ENCODE measurements at regions not wholly inside any gene's neighbourhood (a gene's known extent, or its start where the extent isn't known, plus 50 kb on each side); places are given as distances from the start of the nearest gene placed in this dataset.

DNA sequence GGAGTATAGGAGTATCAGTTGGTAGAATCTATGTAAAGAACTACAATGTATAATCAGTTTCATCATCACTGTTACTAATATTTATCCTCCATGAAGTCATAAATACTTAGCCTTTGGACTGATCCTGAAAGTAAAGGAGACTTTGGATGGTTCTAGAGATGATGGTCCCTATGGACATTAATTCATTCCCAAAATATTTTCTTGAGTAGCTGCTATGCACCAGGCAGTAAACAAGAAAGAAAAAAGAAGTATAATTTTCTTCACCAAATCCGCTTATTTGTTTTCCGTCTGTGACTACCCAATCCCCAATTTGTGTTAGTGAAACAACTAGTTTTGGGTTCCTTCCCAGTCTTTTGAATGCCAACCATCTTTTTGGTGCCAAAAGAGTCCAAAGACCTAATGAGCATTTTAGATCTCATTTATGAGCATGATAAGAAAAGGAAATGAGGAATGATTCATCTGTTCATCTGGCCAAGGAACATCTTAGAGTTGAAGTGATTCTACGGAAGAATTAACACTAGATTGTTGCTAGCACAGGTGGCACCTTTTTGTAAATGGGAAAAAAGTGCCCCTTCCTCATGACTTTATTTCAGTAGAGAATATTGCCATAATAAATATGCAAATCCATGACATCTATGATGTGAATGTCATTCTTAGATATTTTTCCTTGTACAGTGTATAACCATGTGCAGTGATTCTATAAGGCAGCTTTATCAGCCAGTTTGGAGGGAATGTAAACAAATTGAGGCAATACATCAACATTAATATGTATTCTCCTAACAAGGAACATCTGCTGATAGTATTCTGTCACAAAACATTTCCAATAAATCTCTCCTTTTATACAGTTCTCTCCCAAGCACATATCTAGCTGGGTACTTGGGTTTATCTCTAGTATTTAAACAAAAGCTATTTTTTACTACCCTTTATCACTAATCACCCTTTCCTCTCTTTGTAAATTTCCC is 85.1 kb upstream of the CCDC91 start:
- Histone ChIP-seq H3K27me3 (replicated peaks in 2 of 5; ENCODE audit: control insufficient read depth in 4 of 5, insufficient read depth in 5 of 5, low read length in 4 of 5) (no peaks in the 10 kb centered on the region), H3K9me3 (ENCODE audit: control extremely low read depth in 1 of 5, control insufficient read depth in 4 of 5, insufficient read depth in 2 of 5, low read depth in 1 of 5, low read length in 4 of 5) (no peaks in the 10 kb centered on the region), H3K4me1 (ENCODE audit: control extremely low read depth in 1 of 4, control insufficient read depth in 4 of 4, insufficient read depth in 4 of 4, low read length in 3 of 4) (peaks cover 0 to 1% (median 0%) of the 10 kb centered on the region in 4 experiments), H3K4me3 (ENCODE audit: control insufficient read depth in 1 of 7, extremely low read depth in 1 of 7, insufficient read depth in 4 of 7, low read depth in 2 of 7, low read length in 6 of 7) (no peak overlapping the region), H3K27ac (ENCODE audit: insufficient read depth in 1 of 2, low read depth in 1 of 2, low read length in 2 of 2, poor library complexity in 1 of 2, severe bottlenecking in 2 of 2) (no peak overlapping the region), H3K36me3 (ENCODE audit: control insufficient read depth in 4 of 4, insufficient read depth in 4 of 4, low read length in 3 of 4) (no peaks in the 10 kb centered on the region)
- CTCF ChIA-PET, result no interaction called here
- DNase-seq, result no peak
- WGBS (ENCODE audit: insufficient coverage), result 80% methylated on average over 2 of the region's 3 CpGs
- POLR2A ChIA-PET, result no interaction called here

DNA sequence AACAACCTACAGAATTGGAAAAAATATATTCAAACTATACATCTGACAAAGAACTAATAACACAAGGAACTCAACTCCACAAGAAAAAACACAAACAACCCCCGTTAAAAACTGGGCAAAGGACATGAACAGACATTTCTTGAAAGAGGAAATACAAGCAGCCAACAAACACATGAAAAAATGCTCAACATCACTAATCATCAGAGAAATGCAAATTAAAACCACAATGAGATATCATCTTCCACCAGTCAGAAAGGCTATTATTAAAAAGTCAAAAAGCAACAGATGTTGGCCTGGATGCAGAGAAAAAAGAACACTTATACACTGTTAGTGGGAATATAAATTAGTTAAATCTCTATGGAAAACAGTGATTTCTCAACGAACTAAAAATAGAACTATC is 82.6 kb upstream of the CCDC91 start:
- CTCF ChIA-PET, result no interaction called here
- H3K4me3 ChIP-seq (ENCODE audit: control insufficient read depth in 1 of 7, extremely low read depth in 1 of 7, insufficient read depth in 4 of 7, low read depth in 2 of 7, low read length in 6 of 7), result no peak overlapping the region
- H3K27me3 ChIP-seq (replicated peaks in 2 of 5; ENCODE audit: control insufficient read depth in 4 of 5, insufficient read depth in 5 of 5, low read length in 4 of 5), result no peaks in the 10 kb centered on the region
- DNase-seq, result peak in 1 of 3 donors; percentile 2
- POLR2A ChIA-PET, result no interaction called here
- peaks cover 0 to 1% (median 0%) of the 10 kb centered on the region in 4 experiments for H3K4me1 ChIP-seq (ENCODE audit: control extremely low read depth in 1 of 4, control insufficient read depth in 4 of 4, insufficient read depth in 4 of 4, low read length in 3 of 4)
- H3K36me3 ChIP-seq (ENCODE audit: control insufficient read depth in 4 of 4, insufficient read depth in 4 of 4, low read length in 3 of 4), result no peaks in the 10 kb centered on the region
- WGBS (ENCODE audit: insufficient coverage), result no CpG with 5 or more reads among the region's 2 CpGs
- H3K27ac ChIP-seq (ENCODE audit: insufficient read depth in 1 of 2, low read depth in 1 of 2, low read length in 2 of 2, poor library complexity in 1 of 2, severe bottlenecking in 2 of 2), result no peak overlapping the region
- H3K9me3 ChIP-seq (ENCODE audit: control extremely low read depth in 1 of 5, control insufficient read depth in 4 of 5, insufficient read depth in 2 of 5, low read depth in 1 of 5, low read length in 4 of 5), result peaks cover 0 to 4% (median 0%) of the 10 kb centered on the region in 5 experiments

DNA sequence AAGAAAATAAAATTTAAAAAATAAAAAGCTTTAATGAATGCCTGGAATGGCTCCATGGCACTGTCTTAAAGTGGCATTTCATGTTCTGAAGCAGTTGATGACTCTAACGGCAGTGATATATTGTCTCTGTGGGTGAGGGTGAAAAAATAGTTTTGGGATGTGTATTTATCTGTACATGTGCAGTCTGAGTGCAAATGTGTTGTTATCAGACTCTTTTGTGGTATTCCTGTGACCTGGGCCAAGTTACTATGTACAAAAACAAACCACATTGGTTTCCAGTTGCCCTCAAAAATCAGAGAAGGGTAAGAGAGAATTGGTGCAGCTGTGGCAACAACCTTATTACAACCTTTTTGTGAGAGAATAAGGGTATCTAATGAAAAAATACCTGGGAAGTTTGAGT is 81.7 kb upstream of the CCDC91 start:
- Histone ChIP-seq H3K27ac (ENCODE audit: insufficient read depth in 1 of 2, low read depth in 1 of 2, low read length in 2 of 2, poor library complexity in 1 of 2, severe bottlenecking in 2 of 2) (no peak overlapping the region), H3K4me3 (ENCODE audit: control insufficient read depth in 1 of 7, extremely low read depth in 1 of 7, insufficient read depth in 4 of 7, low read depth in 2 of 7, low read length in 6 of 7) (no peak overlapping the region), H3K4me1 (ENCODE audit: control extremely low read depth in 1 of 4, control insufficient read depth in 4 of 4, insufficient read depth in 4 of 4, low read length in 3 of 4) (peaks cover 0 to 1% (median 0%) of the 10 kb centered on the region in 4 experiments), H3K36me3 (ENCODE audit: control insufficient read depth in 4 of 4, insufficient read depth in 4 of 4, low read length in 3 of 4) (no peaks in the 10 kb centered on the region), H3K27me3 (replicated peaks in 2 of 5; ENCODE audit: control insufficient read depth in 4 of 5, insufficient read depth in 5 of 5, low read length in 4 of 5) (no peaks in the 10 kb centered on the region), H3K9me3 (ENCODE audit: control extremely low read depth in 1 of 5, control insufficient read depth in 4 of 5, insufficient read depth in 2 of 5, low read depth in 1 of 5, low read length in 4 of 5) (peaks cover 0 to 4% (median 0%) of the 10 kb centered on the region in 5 experiments)
- 0% methylated on average over 1 of the region's 1 CpG for WGBS (ENCODE audit: insufficient coverage)
- peak; percentile 21 to 69 (median 52) for DNase-seq
- CTCF ChIA-PET, result interaction anchor here (0.7 kb wide), 1 partner anchor 9 kb away, joined by 3 read pairs; no protein-coding TSS in a partner anchor
- POLR2A ChIA-PET, result no interaction called here

DNA sequence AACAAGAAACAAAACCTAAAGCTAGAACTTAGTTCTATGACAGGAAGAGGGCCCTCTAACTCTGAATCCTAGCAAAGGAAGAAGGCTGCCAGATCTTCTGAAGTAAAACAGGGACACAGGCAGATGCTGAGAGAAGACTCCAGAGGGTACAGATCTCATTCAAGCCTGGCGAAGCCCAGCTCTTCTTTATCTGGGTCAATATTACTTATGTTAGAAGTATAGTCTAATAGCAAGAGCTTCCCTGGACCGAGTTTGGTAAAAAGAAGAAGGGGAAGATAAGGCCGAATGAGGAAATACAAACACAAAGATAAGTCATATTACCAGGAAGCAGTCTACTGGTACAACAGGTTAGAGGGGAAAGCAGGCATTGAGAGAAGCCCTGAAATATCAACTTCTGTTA is 79.9 kb upstream of the CCDC91 start:
- Histone ChIP-seq H3K36me3 (ENCODE audit: control insufficient read depth in 4 of 4, insufficient read depth in 4 of 4, low read length in 3 of 4) (no peaks in the 10 kb centered on the region), H3K4me1 (ENCODE audit: control extremely low read depth in 1 of 4, control insufficient read depth in 4 of 4, insufficient read depth in 4 of 4, low read length in 3 of 4) (peaks cover 0 to 1% (median 0%) of the 10 kb centered on the region in 4 experiments), H3K27ac (ENCODE audit: insufficient read depth in 1 of 2, low read depth in 1 of 2, low read length in 2 of 2, poor library complexity in 1 of 2, severe bottlenecking in 2 of 2) (no peak overlapping the region), H3K4me3 (ENCODE audit: control insufficient read depth in 1 of 7, extremely low read depth in 1 of 7, insufficient read depth in 4 of 7, low read depth in 2 of 7, low read length in 6 of 7) (no peak overlapping the region), H3K27me3 (replicated peaks in 2 of 5; ENCODE audit: control insufficient read depth in 4 of 5, insufficient read depth in 5 of 5, low read length in 4 of 5) (no peaks in the 10 kb centered on the region), H3K9me3 (ENCODE audit: control extremely low read depth in 1 of 5, control insufficient read depth in 4 of 5, insufficient read depth in 2 of 5, low read depth in 1 of 5, low read length in 4 of 5) (peaks cover 0 to 4% (median 0%) of the 10 kb centered on the region in 5 experiments)
- WGBS (ENCODE audit: insufficient coverage), result no CpG with 5 or more reads among the region's 3 CpGs
- ChIA-PET CTCF (interaction anchor here (1.4 kb wide), 1 partner anchor 91 kb away, joined by 3 read pairs; no protein-coding TSS in a partner anchor), POLR2A (interaction anchor here (0.6 kb wide), 2 partner anchors 125 to 211 kb away, joined by 3 to 4 read pairs; no protein-coding TSS in a partner anchor)
- peak in 1 of 3 donors; percentile 3 for DNase-seq

DNA sequence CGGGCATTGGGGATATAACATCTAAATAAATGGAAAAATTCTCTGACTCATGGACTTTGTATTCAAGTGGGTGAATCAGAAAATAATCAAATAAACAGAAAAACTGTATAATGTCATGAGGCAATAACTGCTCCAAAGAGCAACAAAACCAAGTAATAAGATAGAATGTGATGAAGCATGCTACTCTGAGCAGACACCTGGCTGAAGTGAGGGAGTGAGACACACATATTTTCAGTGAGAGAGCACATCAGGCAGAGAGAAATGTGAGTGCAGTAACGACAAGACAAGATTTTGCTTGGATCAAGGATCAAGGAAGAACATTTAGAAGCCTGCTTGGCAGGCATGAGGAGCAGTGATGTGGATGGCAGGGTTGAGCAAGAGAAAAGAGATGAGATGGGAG is 75.8 kb upstream of the CCDC91 start:
- no peak overlapping the region for H3K27ac ChIP-seq (ENCODE audit: insufficient read depth in 1 of 2, low read depth in 1 of 2, low read length in 2 of 2, poor library complexity in 1 of 2, severe bottlenecking in 2 of 2)
- H3K4me3 ChIP-seq (ENCODE audit: control insufficient read depth in 1 of 7, extremely low read depth in 1 of 7, insufficient read depth in 4 of 7, low read depth in 2 of 7, low read length in 6 of 7), result no peak overlapping the region
- H3K4me1 ChIP-seq (ENCODE audit: control extremely low read depth in 1 of 4, control insufficient read depth in 4 of 4, insufficient read depth in 4 of 4, low read length in 3 of 4), result no peaks in the 10 kb centered on the region
- H3K36me3 ChIP-seq (ENCODE audit: control insufficient read depth in 4 of 4, insufficient read depth in 4 of 4, low read length in 3 of 4), result no peaks in the 10 kb centered on the region
- ChIA-PET CTCF (no interaction called here), POLR2A (no interaction called here)
- H3K27me3 ChIP-seq (replicated peaks in 2 of 5; ENCODE audit: control insufficient read depth in 4 of 5, insufficient read depth in 5 of 5, low read length in 4 of 5), result no peaks in the 10 kb centered on the region
- 91% methylated on average over 1 of the region's 2 CpGs for WGBS (ENCODE audit: insufficient coverage)
- H3K9me3 ChIP-seq (ENCODE audit: control extremely low read depth in 1 of 5, control insufficient read depth in 4 of 5, insufficient read depth in 2 of 5, low read depth in 1 of 5, low read length in 4 of 5), result peaks cover 0 to 4% (median 0%) of the 10 kb centered on the region in 5 experiments
- no peak for DNase-seq

- Histone ChIP-seq H3K4me3 (ENCODE audit: control insufficient read depth in 1 of 7, extremely low read depth in 1 of 7, insufficient read depth in 4 of 7, low read depth in 2 of 7, low read length in 6 of 7) (no peak overlapping the region), H3K36me3 (ENCODE audit: control insufficient read depth in 4 of 4, insufficient read depth in 4 of 4, low read length in 3 of 4) (no peaks in the 10 kb centered on the region), H3K27me3 (replicated peaks in 2 of 5; ENCODE audit: control insufficient read depth in 4 of 5, insufficient read depth in 5 of 5, low read length in 4 of 5) (no peaks in the 10 kb centered on the region), H3K9me3 (ENCODE audit: control extremely low read depth in 1 of 5, control insufficient read depth in 4 of 5, insufficient read depth in 2 of 5, low read depth in 1 of 5, low read length in 4 of 5) (no peaks in the 10 kb centered on the region), H3K4me1 (ENCODE audit: control extremely low read depth in 1 of 4, control insufficient read depth in 4 of 4, insufficient read depth in 4 of 4, low read length in 3 of 4) (no peaks in the 10 kb centered on the region), H3K27ac (ENCODE audit: insufficient read depth in 1 of 2, low read depth in 1 of 2, low read length in 2 of 2, poor library complexity in 1 of 2, severe bottlenecking in 2 of 2) (no peak overlapping the region)
- DNase-seq, result no peak
- CTCF ChIA-PET, result no interaction called here
- POLR2A ChIA-PET, result no interaction called here
- no CpG with 5 or more reads among the region's 1 CpG for WGBS (ENCODE audit: insufficient coverage)
Observed at GRCh38 chr12:28121433-28121832, 68.8 kb upstream of the CCDC91 start.

GRCh38 chr12:28121899-28122655 is 68.2 kb upstream of the CCDC91 start:
- ChIA-PET POLR2A (no interaction called here), CTCF (no interaction called here)
- no peak for DNase-seq
- Histone ChIP-seq H3K4me3 (ENCODE audit: control insufficient read depth in 1 of 7, extremely low read depth in 1 of 7, insufficient read depth in 4 of 7, low read depth in 2 of 7, low read length in 6 of 7) (no peak overlapping the region), H3K4me1 (ENCODE audit: control extremely low read depth in 1 of 4, control insufficient read depth in 4 of 4, insufficient read depth in 4 of 4, low read length in 3 of 4) (no peaks in the 10 kb centered on the region), H3K9me3 (ENCODE audit: control extremely low read depth in 1 of 5, control insufficient read depth in 4 of 5, insufficient read depth in 2 of 5, low read depth in 1 of 5, low read length in 4 of 5) (no peaks in the 10 kb centered on the region), H3K27me3 (replicated peaks in 2 of 5; ENCODE audit: control insufficient read depth in 4 of 5, insufficient read depth in 5 of 5, low read length in 4 of 5) (no peaks in the 10 kb centered on the region), H3K36me3 (ENCODE audit: control insufficient read depth in 4 of 4, insufficient read depth in 4 of 4, low read length in 3 of 4) (no peaks in the 10 kb centered on the region), H3K27ac (ENCODE audit: insufficient read depth in 1 of 2, low read depth in 1 of 2, low read length in 2 of 2, poor library complexity in 1 of 2, severe bottlenecking in 2 of 2) (no peak overlapping the region)
- 100% methylated on average over 2 of the region's 4 CpGs for WGBS (ENCODE audit: insufficient coverage)

All from common myeloid progenitor, CD34-positive (primary cell).